GM23248 (cell line): ENCODE measurements at regions not wholly inside any gene's neighbourhood (a gene's known extent, or its start where the extent isn't known, plus 50 kb on each side); places are given as distances from the start of the nearest gene placed in this dataset.

ENCODE experiments used
- EZH2 ChIP-seq: fragments of 200-600 bp; sonication (generic); IDR thresholded peaks from 2 replicates; pipeline ENCODE4 v1.6.1; 2018; ENCODE audit warnings: antibody characterized with exemption, mild to moderate bottlenecking; ENCODE audit not compliant: insufficient read depth, poor library complexity, severe bottlenecking
- EZH2phosphoT487 ChIP-seq: fragments of 200-600 bp; sonication (generic); IDR thresholded peaks from 2 replicates; pipeline ENCODE4 v1.6.1; 2018; ENCODE audit warnings: antibody characterized with exemption, moderate library complexity, mild to moderate bottlenecking, low read depth; ENCODE audit not compliant: insufficient read depth

DNA sequence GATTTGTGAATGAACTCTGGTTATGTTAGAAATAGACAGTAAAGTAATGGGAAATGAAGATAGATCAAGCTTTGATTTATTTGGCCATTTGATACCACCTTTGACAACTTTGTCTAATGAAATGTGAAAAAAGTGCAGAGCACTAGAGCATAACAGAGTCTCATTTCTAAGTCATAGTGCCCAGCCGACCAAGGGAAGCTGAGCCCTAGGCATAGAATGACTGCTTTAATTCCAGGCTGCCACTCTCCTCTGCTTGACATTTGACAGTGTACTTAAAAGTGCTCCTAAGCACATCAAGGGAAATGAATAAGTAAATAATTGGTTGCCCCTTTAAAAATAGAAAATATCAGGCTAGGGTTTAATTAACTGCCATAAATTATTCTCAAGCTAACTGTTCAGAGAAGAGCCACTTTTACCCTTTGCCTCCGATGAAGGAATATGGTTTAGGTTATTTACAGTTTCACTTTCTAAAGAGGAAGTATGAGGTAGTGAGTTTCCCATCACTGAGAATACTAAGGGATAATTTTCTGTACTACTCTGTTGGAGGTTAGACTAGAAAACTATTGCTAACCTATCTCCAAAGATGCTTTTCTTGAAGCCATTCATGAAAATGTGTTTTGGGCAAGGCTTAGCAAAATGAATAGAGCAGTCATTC, 591.6 kb downstream of the REEP3 start:
- no peak for TF ChIP-seq EZH2
- TF ChIP-seq EZH2phosphoT487: no peak
